ENCODE measurements at regions not wholly inside any gene's neighbourhood (a gene's known extent, or its start where the extent isn't known, plus 50 kb on each side); places are given as distances from the start of the nearest gene placed in this dataset.

DNA sequence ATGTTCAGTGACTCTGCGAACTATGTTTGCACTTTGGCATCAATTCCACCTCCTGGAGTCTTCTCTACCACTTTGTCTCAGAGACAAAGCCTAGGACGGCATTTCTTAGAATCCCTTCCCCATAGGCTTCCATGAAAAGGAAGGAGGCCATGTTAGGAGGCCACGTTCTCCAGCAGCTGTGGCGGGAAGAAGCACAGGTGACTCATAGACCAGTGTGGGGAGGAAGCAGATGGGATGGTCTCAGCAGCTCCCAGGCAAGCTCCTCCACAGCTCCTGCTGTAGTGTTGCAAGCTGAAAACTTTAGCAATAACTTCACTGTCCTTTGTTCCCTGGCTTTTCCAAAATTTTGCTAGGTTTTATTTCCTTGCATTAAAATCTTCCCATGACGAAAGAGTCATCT is 781.3 kb upstream of the ID2 start:
- Histone ChIP-seq H3K27ac (no peak overlapping the region), H3K36me3 (no peaks in the 10 kb centered on the region), H3K27me3 (no peaks in the 10 kb centered on the region), H3K9me3 (no peaks in the 10 kb centered on the region), H3K4me1 (no peaks in the 10 kb centered on the region), H3K4me3 (no peak overlapping the region)
- no peak for DNase-seq
- intact Hi-C loops (cut with DNase I; ENCODE audit: low total_unique reads), result no loop called here
- no peak for TF ChIP-seq POLR2A (IDR thresholded peaks at IDR 0.05)
- TF ChIP-seq, protein P1, sequence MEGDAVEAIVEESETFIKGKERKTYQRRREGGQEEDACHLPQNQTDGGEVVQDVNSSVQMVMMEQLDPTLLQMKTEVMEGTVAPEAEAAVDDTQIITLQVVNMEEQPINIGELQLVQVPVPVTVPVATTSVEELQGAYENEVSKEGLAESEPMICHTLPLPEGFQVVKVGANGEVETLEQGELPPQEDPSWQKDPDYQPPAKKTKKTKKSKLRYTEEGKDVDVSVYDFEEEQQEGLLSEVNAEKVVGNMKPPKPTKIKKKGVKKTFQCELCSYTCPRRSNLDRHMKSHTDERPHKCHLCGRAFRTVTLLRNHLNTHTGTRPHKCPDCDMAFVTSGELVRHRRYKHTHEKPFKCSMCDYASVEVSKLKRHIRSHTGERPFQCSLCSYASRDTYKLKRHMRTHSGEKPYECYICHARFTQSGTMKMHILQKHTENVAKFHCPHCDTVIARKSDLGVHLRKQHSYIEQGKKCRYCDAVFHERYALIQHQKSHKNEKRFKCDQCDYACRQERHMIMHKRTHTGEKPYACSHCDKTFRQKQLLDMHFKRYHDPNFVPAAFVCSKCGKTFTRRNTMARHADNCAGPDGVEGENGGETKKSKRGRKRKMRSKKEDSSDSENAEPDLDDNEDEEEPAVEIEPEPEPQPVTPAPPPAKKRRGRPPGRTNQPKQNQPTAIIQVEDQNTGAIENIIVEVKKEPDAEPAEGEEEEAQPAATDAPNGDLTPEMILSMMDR (IDR thresholded peaks at IDR 0.05), result no peak
- in situ Hi-C loops (cut with MboI; ENCODE audit: low pct_ligation_motif_present in 1 of 4, low pct_unique_long_range_greater_than_20kb in 1 of 4, low sequenced_read_pairs in 3 of 4), result no loop called here
- 80 to 87% methylated on average over 3 to 5 of the region's 5 CpGs for WGBS, 2 donors (ENCODE audit: low coverage in 1 of 2)

DNA sequence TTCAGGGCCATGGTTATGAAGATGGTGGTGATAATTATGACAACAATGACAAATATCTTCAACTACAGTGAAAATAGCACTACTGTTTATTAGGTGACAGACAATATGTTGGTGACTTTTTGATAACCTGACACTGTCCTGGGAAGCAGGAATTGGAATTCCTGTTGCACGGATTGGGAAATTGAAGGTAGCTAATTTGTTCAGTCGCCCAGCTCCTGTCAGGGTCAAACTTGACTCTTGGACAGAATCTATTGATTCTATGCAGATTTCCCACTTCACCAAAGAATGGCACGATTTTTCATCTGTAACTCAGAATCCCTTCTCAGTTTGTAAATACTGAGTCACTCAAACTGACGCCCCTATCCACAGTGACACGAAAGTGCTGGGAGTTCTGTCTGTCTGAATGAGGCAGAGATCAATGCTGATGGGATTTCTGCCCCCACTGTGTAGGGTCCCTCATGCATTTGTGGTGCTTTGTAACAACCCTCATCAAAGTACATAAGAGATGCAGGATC is 779.5 kb upstream of the ID2 start:
- no peak for DNase-seq
- WGBS, 2 donors (ENCODE audit: low coverage in 1 of 2), result 79 to 90% methylated on average over 5 of the region's 5 CpGs
- intact Hi-C loops (cut with DNase I; ENCODE audit: low total_unique reads) (no loop called here), in situ Hi-C loops (cut with MboI; ENCODE audit: low pct_ligation_motif_present in 1 of 4, low pct_unique_long_range_greater_than_20kb in 1 of 4, low sequenced_read_pairs in 3 of 4) (no loop called here)
- H3K27me3 ChIP-seq, result no peaks in the 10 kb centered on the region
- no peak overlapping the region for H3K27ac ChIP-seq
- no peak overlapping the region for H3K4me3 ChIP-seq
- no peaks in the 10 kb centered on the region for H3K9me3 ChIP-seq
- no peaks in the 10 kb centered on the region for H3K4me1 ChIP-seq
- TF ChIP-seq POLR2AphosphoS5 (IDR thresholded peaks at IDR 0.05) (no peak), POLR2A (IDR thresholded peaks at IDR 0.05) (no peak), EP300 (IDR thresholded peaks at IDR 0.05; ENCODE audit: low read depth) (no peak)
- TF ChIP-seq, protein P1 (IDR thresholded peaks at IDR 0.05), result no peak
- no peaks in the 10 kb centered on the region for H3K36me3 ChIP-seq

DNA sequence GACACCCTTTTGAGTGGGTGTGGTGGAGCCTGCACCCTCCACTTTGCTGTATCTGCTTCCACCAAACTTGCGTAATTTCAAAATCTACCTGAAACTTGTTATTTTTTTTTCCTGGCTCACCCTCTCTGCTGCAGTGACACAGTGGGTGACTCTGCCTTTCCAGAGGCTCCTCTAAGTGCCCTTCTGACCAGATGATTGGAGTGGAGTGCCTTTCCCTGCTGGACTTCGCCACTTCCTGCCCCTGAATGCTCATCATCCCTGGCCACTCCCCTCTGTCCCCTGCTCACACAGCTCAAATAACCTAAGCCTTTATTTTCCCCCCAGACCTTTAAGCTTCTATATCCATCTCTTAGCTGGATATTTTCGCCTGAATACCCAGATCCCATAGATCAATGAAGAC is 777.5 kb upstream of the ID2 start:
- no peak for DNase-seq

DNA sequence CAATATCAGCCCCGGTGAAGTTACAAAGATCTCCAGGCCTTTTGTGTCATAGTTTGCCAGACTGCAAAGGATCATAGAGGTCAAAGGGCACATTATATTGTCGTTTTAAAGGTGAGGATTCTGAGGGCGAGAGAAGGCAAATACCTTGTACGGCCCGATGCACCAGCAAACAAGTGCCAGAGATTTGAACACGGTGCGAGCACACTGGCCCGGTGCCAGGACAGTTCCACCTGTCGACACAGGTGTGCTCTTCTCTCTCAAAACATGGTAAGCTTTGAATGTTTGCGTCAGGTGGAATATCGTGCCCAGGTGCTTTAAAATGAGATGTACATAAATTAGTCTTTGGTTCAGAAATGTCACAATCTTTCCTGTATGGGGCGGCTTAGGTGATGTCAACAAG is 776.1 kb upstream of the ID2 start:
- in situ Hi-C loops (cut with MboI; ENCODE audit: low pct_ligation_motif_present in 1 of 4, low pct_unique_long_range_greater_than_20kb in 1 of 4, low sequenced_read_pairs in 3 of 4), result no loop called here
- peak; percentile 43 for DNase-seq

More for the DNA sequence above, 777.5 kb upstream of the ID2 start:
- Histone ChIP-seq H3K27ac (no peak overlapping the region), H3K27me3 (no peaks in the 10 kb centered on the region), H3K36me3 (no peaks in the 10 kb centered on the region), H3K9me3 (no peaks in the 10 kb centered on the region), H3K4me1 (no peaks in the 10 kb centered on the region), H3K4me3 (no peak overlapping the region)
- 85% methylated on average over 3 of the region's 3 CpGs for WGBS, 2 donors (ENCODE audit: low coverage in 1 of 2)
- intact Hi-C loops (cut with DNase I; ENCODE audit: low total_unique reads) (no loop called here), in situ Hi-C loops (cut with MboI; ENCODE audit: low pct_ligation_motif_present in 1 of 4, low pct_unique_long_range_greater_than_20kb in 1 of 4, low sequenced_read_pairs in 3 of 4) (no loop called here)
- no peak for TF ChIP-seq POLR2AphosphoS5 (IDR thresholded peaks at IDR 0.05)
- no peak for TF ChIP-seq EP300 (IDR thresholded peaks at IDR 0.05; ENCODE audit: low read depth)
- TF ChIP-seq POLR2A (IDR thresholded peaks at IDR 0.05), result no peak
- TF ChIP-seq, protein P1 (IDR thresholded peaks at IDR 0.05), result no peak

More for the DNA sequence above, 776.1 kb upstream of the ID2 start:
- Histone ChIP-seq H3K4me3 (no peak overlapping the region), H3K27ac (no peak overlapping the region), H3K9me3 (no peaks in the 10 kb centered on the region), H3K4me1 (no peaks in the 10 kb centered on the region), H3K27me3 (no peaks in the 10 kb centered on the region), H3K36me3 (no peaks in the 10 kb centered on the region)
- peak in 1 of 3 donors; percentile 9 for TF ChIP-seq POLR2AphosphoS5 (IDR thresholded peaks at IDR 0.05)
- TF ChIP-seq, protein P1 (IDR thresholded peaks at IDR 0.05), result no peak
- intact Hi-C loops (cut with DNase I; ENCODE audit: low total_unique reads), result no loop called here
- WGBS, 2 donors (ENCODE audit: low coverage in 1 of 2), result 45 to 50% methylated on average over 9 to 12 of the region's 12 CpGs
